Hematopoietic multipotent progenitor cell treated with erythropoietin and hydrocortisone succinate and interleukin-3 and kit ligand, for 15 days (in vitro differentiated cells): ENCODE measurements at regions not wholly inside any gene's neighbourhood (a gene's known extent, or its start where the extent isn't known, plus 50 kb on each side); places are given as distances from the start of the nearest gene placed in this dataset.

Source experiments
- DNase-seq: peaks from one replicate; pipeline ENCODE4 v3.0.0-alpha.2; 2015; ENCODE audit warnings: low spot score

- no peak for DNase-seq
These were observed 300.7 kb downstream of the LMO7 start for GRCh38 chr13:75936791-75937190.

GRCh38 chr13:75935805-75936204, 299.7 kb downstream of the LMO7 start:
- no peak for DNase-seq

- DNase-seq = no peak
These were observed 298.8 kb downstream of the LMO7 start for GRCh38 chr13:75934889-75935288.

GRCh38 chr13:75932636-75933035, 296.5 kb downstream of the LMO7 start:
- DNase-seq = no peak

- DNase-seq = no peak
These were observed 295.0 kb downstream of the LMO7 start for GRCh38 chr13:75931116-75931515.

GRCh38 chr13:75929076-75929475, 292.9 kb downstream of the LMO7 start:
- no peak for DNase-seq

- DNase-seq = no peak
These were observed 291.1 kb downstream of the LMO7 start for GRCh38 chr13:75927183-75927669.

GRCh38 chr13:75920536-75920935, 284.4 kb downstream of the LMO7 start:
- no peak for DNase-seq

GRCh38 chr13:75919660-75920199, 283.6 kb downstream of the LMO7 start:
- DNase-seq = no peak

GRCh38 chr13:75915066-75915465, 278.9 kb downstream of the LMO7 start:
- DNase-seq = no peak

GRCh38 chr13:75913925-75914324, 277.8 kb downstream of the LMO7 start:
- DNase-seq = no peak

GRCh38 chr13:75910591-75910990, 274.5 kb downstream of the LMO7 start:
- DNase-seq = no peak
